ENCODE measurements at regions not wholly inside any gene's neighbourhood (a gene's known extent, or its start where the extent isn't known, plus 50 kb on each side); places are given as distances from the start of the nearest gene placed in this dataset.
"Not testable (repeated sequence)": the region's sequence is repeated elsewhere in the genome, so short reads cannot be mapped to it uniquely, and the experiment has no call there.

DNA sequence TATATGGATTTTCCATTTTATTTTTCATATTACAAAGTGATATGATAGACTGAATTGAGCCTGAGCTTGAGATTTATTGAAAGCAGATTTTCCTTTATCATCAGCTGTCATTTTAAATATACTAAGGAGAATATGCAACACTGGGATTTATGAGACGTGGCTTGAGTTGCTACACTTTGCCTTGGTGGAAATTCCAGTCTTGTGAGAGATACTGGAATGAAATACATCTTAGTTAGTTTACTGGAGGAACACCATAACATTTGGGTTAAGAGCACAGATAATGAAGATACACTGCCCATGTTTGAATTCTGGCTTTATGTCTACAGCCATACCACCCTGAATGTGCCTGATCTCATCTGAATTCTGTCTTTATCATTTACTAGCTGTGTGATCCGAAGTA lies 86.5 kb upstream of the IFNGR1 start:
- DNase-seq = no peak

- no peak for DNase-seq
Measured at GRCh38 chr6:137304020-137304780, 85.0 kb upstream of the IFNGR1 start.

- no peak for DNase-seq
Measured at GRCh38 chr6:137303441-137303840, 84.3 kb upstream of the IFNGR1 start.

DNA sequence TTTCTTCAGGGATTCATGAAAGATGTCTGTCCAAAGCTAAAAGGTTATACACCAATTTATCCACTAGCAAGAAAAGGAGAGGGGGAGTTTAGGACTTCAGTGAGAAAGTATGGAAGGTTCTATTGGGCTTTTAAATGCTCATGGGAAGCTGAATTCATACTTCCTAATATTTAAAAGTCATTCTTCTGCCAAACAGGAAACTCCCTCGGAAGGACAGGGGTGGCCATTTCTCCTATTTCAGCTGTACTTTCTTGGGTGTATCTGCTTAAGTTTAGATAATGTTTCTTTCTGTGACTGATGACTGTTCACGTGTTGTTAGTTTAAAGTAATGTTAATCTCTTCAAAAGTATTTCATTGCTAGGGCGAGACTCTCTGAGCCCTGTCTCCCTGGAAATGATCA lies 80.5 kb upstream of the IFNGR1 start:
- DNase-seq = no peak

DNA sequence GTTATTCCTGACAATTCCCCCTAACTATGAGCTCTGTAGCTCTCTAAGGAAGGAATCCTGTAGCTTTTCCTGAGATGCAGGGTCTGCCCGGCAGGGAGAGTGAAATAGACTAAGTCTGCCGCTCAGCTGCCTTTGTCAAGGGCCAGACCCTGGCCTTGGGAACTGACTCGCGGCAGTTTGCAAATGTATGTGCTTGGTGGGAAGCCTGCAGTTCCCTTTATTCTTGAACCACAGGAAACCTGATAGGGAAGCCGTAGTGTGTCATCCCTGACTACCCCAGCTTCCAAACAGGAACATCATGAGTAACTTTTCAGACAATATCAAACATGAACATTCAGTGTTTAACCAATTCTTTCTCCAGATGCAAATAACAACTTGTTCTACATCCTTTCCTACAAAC lies 78.7 kb upstream of the IFNGR1 start:
- no peak for DNase-seq

- DNase-seq = not testable (repeated sequence)
Measured at GRCh38 chr6:137292326-137292725, 73.1 kb upstream of the IFNGR1 start.

- no peak for DNase-seq
Measured at GRCh38 chr6:137291441-137291840, 72.3 kb upstream of the IFNGR1 start.

GRCh38 chr6:137290601-137291261 lies 71.5 kb upstream of the IFNGR1 start:
- DNase-seq = no peak

GRCh38 chr6:137286916-137287315 lies 67.7 kb upstream of the IFNGR1 start:
- DNase-seq = no peak

DNA sequence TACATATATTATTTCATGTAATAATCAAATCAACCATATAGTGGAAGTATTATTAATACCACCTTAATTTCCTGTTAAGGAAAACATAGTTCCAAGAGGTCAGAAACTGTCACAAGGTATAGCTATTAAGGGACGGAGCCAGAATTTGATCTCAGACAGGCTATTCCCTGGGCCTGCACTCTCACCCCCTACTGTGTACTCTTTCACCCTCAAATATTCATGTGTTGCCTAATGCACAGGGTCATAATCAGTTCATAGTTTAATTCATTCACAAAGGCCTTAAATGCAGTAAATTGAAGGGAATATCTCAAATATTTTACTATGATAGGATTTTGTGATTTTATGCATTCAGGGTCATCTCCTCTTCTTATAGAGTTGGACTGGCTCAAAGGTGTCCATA lies 67.2 kb upstream of the IFNGR1 start:
- DNase-seq = no peak

DNA sequence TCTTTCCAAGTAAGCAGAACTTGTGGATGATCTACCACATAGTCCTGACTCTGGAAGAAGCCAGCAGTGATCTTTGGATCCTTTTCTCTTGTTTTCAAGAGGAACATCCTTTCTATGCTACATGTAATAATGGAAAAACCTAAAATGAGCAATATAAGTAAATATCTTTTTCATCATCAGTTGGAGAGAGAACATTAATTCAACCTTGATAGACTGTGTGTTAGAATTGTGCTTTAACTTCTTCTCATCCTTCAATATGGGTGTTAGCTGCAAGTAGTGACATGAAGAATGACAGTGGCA lies 65.6 kb upstream of the IFNGR1 start:
- no peak for DNase-seq

- DNase-seq = no peak
Measured at GRCh38 chr6:137283940-137284810, 65.0 kb upstream of the IFNGR1 start.

DNA sequence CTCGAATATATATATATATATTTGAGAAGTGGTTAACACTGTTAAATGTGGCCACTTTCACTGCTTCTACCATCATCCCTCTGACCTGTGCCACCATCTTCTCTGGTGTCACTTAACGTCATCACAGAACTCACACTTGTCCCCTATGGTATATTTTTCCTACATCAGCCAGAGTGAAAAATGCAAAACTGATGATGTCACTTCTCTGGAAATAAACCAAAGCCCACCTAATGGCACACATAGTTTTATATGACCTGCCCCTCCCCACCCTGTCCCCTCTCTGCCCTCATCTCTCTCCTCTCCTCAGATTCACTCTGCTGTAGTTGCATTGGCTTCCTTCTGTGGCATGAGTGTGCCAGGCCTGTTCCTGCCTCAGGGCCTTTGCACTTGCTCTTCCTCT lies 63.9 kb upstream of the IFNGR1 start:
- no peak for DNase-seq

- no peak for DNase-seq
Measured at GRCh38 chr6:137282254-137282653, 63.1 kb upstream of the IFNGR1 start.

GRCh38 chr6:137279279-137279678 lies 60.1 kb upstream of the IFNGR1 start:
- not testable (repeated sequence) for DNase-seq

DNA sequence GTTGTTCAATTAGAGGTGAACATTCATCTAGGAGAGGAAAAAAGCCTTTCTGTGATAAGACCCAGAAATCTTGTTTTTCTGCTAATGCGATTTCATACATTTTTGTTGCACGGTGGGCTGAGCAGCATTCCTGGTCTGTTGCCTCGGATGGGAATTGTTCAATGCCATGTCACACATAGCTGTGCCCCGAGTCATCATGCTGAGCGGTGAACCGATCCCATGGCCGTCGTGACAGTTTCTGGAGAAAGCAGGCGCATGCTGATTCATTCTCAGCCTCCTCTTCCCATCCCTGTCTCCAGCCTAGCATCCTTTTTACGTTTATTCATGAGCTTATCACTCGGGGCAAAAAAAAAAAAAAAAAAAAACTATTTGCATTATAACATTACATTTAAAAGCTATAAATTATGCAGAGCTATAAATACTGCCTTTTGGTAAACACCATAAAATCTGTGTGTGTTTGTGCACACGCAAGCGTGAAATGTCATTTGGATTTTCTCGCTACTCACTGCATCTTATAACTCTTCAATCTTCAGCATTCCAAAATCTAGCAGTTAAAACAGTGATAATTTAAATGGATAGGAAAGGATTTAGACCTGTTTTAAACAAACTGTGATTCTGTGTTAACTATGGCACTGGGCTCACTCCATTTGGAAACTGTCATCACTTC lies 58.9 kb upstream of the IFNGR1 start:
- DNase-seq = no peak

GRCh38 chr6:137272403-137272802 lies 53.2 kb upstream of the IFNGR1 start:
- no peak for DNase-seq

DNA sequence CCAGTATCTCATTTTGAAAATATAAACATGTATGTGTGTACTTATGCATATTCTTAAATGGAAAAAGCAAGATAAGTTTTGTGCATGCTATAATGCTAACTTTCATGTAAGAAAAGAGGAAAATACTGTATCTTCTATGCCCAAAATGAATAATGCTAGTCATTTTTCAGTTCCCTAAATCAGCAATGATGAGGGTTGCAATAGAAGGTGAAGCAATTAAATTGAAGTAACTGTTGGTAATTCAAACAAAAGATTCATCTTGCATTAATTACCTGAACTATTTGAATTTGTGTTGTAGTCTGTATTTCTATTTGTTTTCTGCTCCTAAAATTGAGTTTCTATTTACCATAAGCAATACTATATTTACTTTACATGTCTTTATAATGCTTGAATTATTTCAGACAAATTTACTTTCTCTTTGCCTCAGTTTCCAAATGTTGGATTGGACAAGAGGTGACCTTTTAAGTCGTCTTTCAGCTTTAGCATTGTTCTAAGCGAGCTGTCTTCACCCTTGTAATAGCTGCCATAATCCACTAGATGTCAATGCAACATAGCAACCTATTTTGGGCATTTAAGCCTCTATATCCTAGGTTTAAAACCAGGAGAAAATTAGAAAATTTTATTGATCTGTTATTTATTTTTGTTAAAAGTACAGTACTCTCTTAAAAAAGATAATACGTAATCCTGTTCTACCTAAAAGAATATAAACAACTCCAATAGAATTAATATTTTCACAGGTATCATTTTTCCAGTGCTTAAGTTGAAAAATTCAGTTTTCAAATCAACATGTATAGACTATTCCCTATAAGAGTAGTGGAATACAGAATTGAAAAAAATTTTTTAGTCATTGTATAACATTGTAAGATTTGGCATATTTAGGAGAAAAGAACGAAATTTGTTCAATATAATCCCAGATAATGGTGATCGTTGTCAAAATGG lies 52.3 kb upstream of the IFNGR1 start:
- no peak for DNase-seq

GRCh38 chr6:137269803-137270202 lies 50.6 kb upstream of the IFNGR1 start:
- DNase-seq = no peak

- no peak for DNase-seq
Measured at GRCh38 chr6:137269347-137269746, 50.2 kb upstream of the IFNGR1 start.
